HT-29 (cell line): ENCODE measurements at regions not wholly inside any gene's neighbourhood (a gene's known extent, or its start where the extent isn't known, plus 50 kb on each side); places are given as distances from the start of the nearest gene placed in this dataset.

Experiments
- DNase-seq: peaks from one replicate; pipeline ENCODE4 v3.0.0-alpha.2; 2015; ENCODE audit warnings: low spot score

GRCh38 chr18:70673831-70674230 lies 385.0 kb downstream of the SOCS6 start:
- DNase-seq = no peak

- DNase-seq = no peak
Observed at GRCh38 chr18:70672581-70672980, 383.7 kb downstream of the SOCS6 start.

DNA sequence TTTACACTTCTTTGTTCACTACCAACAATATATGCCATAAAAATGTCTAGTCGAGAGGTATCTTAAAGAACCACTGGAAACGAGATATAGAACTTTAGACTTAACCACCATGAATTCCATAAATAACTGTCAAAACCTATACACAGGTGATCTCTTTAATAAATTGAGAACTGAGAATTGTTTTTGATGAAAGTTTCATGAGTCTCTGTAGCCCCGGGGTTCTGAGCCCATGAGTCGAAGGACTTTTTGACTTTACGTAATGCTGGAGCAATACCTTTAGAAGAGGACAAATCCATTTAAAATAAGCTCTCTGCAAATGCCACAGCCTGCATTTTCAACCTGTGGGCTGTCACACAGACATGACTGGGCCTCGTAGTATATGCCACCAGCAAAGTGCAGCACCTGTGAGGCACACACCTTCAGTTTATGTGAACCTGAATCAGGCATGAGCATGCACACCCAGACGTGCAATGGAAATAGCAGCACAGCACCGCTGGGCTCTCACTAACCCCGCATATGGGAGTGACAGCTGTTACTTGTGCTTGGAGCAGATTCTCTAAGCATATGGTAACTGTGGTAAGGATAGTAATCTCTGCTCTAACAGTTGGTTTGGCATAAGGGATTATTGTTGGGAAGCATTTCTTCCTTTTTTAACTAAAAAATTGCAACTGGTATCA lies 383.2 kb downstream of the SOCS6 start:
- DNase-seq = no peak

- DNase-seq = no peak
Observed at GRCh38 chr18:70666936-70667335, 378.1 kb downstream of the SOCS6 start.

GRCh38 chr18:70663141-70663540 lies 374.3 kb downstream of the SOCS6 start:
- DNase-seq = no peak

GRCh38 chr18:70662588-70662987 lies 373.7 kb downstream of the SOCS6 start:
- no peak for DNase-seq

GRCh38 chr18:70659036-70659925 lies 370.4 kb downstream of the SOCS6 start:
- DNase-seq = peak; percentile 1

DNA sequence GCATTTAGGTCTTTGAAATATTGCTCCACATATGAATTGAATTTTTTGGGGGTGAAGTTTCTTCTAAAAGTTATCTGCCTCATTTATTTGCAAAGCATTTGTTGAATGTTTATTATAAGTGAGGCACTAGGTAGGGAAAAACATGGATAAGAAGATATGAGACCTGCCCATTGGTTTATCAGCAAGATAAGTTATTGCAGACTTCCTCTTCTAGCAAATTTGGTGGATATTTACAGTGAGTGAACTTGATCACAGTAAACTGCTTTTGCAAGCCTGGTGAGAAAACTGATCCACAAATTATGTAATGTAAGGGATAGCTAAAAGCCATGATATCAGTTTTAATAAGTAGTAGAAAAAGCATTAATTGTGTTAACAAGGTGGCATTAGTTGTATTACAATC lies 364.8 kb downstream of the SOCS6 start:
- DNase-seq = no peak

GRCh38 chr18:70650878-70651277 lies 362.0 kb downstream of the SOCS6 start:
- no peak for DNase-seq

DNA sequence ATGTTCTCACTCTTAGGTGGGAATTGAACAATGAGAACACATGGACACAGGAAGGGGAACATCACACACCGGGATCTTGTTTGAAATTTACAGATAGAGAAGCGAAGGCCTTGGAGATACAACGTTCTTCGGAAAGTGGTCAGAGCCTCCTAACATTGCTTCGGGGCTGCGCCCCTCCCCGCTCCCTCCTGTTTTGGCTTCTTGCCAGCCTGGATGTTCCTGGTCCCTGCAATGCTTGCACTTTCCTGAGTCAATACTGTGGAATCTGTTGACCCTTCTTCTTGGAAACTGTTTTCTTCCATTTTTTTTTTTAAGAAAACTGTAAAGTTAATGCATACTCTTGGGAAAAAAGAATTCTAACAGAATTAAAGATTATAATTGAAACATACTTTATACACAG lies 360.8 kb downstream of the SOCS6 start:
- DNase-seq = no peak

DNA sequence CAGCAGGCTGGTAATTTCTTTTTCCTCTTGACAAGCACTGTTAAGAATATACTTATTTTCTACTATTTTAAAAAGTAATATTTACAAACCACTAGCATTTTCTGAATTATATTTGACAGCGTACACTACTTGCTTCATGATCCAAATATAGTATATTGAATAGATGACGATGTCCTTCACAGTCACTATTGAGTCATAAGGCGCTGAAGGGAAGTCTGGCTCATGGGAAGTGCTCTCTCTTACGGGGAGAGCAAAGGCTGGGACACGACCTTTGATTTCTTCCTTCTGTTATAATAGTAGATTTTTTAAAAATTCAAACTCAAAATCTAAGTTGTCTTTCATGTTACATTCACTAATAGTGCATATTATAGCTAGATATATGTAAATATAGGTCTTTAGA lies 357.1 kb downstream of the SOCS6 start:
- no peak for DNase-seq

GRCh38 chr18:70643812-70644211 lies 355.0 kb downstream of the SOCS6 start:
- no peak for DNase-seq

DNA sequence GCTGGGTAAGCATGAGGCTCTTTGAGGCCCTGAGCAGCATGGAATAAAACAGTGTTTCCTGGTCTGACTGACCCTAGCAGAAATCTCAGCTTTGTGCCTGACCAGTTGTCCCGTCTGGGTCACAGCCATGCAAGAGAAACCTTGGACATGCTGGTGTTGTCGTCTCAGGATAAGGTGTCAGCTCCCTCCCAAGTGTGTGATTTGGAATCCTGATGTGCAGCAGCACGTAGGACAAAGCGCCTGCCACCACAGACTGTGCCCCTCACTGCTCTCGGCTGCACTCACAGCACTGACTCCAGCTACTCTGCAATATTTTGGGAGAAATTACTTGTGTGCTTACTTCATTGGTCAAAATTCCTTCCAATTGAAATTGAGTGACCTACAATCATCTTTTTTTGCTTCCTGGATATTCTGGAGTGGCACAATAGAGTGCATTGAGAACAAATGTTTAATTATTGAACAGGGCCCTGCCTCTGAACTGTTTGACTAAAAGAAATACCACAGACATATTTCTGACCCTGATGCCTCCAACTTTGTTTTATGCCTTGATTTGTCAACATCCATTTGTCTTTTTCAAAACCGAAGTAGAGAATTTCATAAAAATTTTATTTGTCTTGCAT lies 352.4 kb downstream of the SOCS6 start:
- no peak for DNase-seq

DNA sequence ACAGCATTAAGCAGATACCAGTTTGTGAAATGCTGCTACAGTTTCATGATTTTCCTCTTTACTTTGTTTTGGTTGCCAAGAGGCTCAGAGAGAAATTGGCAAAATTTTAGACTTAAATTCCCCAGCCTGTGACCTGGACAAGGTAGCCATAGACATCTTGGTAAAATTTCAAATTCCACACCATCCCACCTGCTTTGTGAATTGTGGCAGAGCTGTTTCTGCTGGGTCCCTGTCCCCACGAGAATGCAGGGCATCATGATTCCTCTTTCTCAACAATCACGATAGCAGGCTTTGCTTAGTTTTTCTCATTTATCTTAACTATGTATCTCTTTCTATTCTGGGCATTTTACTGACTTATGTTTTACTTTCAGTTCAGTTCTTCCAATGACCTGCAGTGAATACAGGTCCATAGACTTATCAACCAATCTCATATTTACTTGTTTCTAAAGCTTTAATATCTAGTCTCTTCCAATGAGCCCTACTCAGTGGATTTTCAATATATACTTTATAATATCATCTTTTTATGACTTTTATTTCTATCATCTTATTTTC lies 351.6 kb downstream of the SOCS6 start:
- no peak for DNase-seq

DNA sequence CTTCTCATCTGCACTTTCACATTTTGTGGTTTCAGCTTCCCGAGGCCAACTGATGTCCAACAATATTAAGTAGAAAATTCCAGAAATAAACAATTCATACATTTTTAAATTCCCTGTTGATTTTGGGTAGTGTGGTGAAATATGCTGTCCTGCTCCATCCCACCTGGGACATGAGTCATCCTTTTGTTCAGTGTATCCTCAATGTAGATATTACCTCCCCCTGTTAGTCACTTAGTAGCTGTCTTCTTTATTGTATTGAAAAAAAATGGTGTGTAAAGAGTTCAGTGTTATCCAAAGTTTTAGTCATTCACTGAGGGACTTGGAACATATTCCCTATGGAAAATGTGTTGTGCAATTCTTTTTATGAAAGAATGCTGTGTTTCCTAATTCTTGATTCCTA lies 348.1 kb downstream of the SOCS6 start:
- no peak for DNase-seq

DNA sequence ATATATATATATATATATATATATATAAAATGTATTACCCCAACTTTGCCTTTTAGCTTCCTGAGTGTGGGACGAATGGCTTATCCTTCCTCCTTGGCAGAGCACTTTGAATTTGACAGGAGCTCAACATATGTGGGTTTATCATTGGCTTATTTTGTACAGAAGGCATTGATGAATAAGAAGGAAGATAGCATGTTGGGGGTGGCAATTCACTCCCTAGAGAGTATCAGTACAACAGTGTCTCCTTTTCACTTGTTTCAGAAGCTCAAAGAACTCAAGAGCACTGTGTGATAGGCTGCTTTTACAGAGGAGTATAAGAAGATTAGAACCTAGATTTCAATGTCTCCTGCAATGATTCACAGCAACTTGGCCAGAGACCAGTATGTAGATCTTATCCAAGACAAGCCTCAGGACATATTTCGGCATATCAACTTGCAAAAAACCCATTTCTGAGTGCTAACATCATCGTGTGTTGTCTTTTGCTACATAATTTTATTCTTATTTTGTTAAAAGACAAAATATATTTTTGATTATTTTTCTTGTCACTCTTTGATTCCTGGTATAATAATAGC lies 345.8 kb downstream of the SOCS6 start:
- no peak for DNase-seq

DNA sequence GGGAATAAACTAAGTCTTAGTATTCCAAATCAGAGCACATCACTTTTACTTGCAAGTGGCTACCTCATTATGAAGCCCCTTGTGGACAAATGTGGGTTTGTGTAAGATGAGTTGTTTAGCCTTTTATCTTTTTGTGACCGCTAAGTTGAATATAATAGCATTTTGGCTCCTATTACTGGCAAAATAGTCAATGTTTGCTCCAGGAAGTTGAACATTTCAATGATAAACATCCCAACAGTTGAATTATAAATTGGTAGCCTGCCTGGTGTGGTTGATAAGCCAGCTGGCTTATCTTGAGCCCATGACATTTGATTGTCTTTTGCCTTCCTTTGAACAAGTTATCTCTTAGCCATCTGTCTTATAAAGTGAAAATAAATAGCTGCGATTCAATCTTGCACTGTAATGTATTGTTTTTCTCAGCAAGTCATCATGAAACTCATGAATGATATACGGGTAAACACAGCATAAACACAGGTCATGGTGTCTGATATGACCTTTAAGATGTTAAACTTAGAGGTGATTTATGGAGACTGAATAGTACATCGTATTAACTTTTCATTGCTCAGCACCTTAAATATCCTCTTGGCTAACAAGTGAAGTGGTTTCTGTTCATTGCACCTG lies 338.4 kb downstream of the SOCS6 start:
- DNase-seq = no peak

DNA sequence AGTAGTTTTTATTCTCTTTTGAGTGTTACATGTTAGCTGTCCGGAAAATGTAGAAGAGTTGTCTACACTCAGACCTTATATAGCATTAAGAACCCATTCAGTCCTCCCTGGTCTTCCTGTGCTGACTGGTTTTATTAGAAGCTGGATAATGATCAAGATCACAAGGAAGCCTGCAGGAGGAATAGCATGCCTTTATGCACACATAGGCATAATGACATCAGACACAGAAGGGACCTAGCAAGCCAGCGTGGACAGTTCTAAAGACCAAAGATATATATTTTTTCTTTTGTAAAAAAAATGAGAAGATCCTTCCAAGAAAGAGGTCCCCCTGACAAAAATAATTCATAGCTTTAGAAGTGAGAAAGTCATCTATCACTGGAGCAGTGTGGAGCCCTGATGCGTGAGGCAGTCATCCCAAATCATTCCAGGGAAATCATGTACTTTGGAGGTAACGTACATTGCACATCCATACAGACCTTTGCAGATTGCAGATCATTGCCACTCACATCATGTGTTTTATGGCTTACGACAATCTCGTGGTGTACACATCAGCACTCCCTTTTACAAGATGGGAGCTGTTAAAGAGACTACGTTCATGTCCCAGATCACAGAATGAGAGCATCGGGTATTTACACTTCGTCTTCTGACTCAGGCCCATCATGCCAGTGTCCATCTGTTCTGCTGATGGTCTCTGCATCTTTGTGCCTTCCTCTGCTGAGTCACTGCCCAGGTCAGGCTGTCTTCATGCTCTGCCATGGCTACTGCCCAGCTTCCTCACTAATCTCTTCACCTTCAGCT lies 334.0 kb downstream of the SOCS6 start:
- no peak for DNase-seq

DNA sequence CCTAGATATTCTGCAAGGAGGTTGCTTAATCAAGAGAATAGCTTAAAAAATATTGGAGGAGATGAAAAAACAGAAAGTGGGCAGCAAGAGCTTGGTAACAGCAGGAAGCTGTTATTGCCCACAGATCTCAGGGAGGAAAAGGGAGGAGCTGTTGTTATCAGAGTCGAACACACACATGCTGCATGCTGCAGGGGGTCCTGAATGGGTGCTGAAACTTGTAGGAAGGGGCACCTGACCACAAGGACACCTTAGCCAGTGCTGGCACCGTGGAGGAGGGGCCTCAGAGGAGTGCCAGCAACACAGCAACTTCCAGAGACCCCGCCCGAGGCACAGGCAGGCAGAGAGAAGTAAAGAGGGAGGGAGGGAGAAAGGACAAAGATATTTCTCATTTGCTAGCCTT lies 332.9 kb downstream of the SOCS6 start:
- DNase-seq = no peak

- DNase-seq = no peak
Observed at GRCh38 chr18:70620837-70621612, 332.2 kb downstream of the SOCS6 start.
